MM.1S (cell line): ENCODE measurements at regions not wholly inside any gene's neighbourhood (a gene's known extent, or its start where the extent isn't known, plus 50 kb on each side); places are given as distances from the start of the nearest gene placed in this dataset.

ENCODE experiments used
- DNase-seq: peaks from one replicate; pipeline ENCODE4 v3.0.0-alpha.2; 2015
- H2AFZ ChIP-seq: fragments of 300-600 bp; sonication (generic); 2 replicates; pipeline ENCODE4 v1.6.0; 2016; ENCODE audit warnings: antibody characterized with exemption, low read length
- H3F3A ChIP-seq: fragments of 300-600 bp; sonication (generic); 2 replicates; pipeline ENCODE4 v1.6.1; 2016; ENCODE audit warnings: mild to moderate bottlenecking, antibody characterized with exemption, low read length, moderate library complexity, mixed read lengths; ENCODE audit not compliant: insufficient read depth
- H3K27ac ChIP-seq: fragments of 300-600 bp; sonication (generic); 2 replicates; pipeline ENCODE4 v1.5.1; 2016; ENCODE audit warnings: mild to moderate bottlenecking, low read length
- H3K27me3 ChIP-seq: fragments of 300-600 bp; sonication (generic); replicated peaks from 2 replicates; pipeline ENCODE4 v1.6.0; 2016; ENCODE audit warnings: low read length; ENCODE audit not compliant: insufficient read depth
- H3K36me3 ChIP-seq: fragments of 300-600 bp; sonication (generic); replicated peaks from 2 replicates; pipeline ENCODE4 v1.6.1; 2016; ENCODE audit warnings: mild to moderate bottlenecking, low read length, mixed read lengths; ENCODE audit not compliant: insufficient read depth
- H3K4me1 ChIP-seq: fragments of 300-600 bp; sonication (generic); 2 replicates; pipeline ENCODE4 v1.6.1; 2016; ENCODE audit warnings: low read length, mixed read lengths
- H3K4me2 ChIP-seq: fragments of 300-600 bp; sonication (generic); 2 replicates; pipeline ENCODE4 v1.6.0; 2016; ENCODE audit warnings: low read depth, low read length
- H3K4me3 ChIP-seq: fragments of 300-600 bp; sonication (generic); 2 replicates; pipeline ENCODE4 v1.5.1; 2016; ENCODE audit warnings: low read length, mixed read lengths
- H3K79me2 ChIP-seq: fragments of 300-600 bp; sonication (generic); 2 replicates; pipeline ENCODE4 v1.6.1; 2016; ENCODE audit warnings: mixed run types, low read length, mixed read lengths
- H3K9ac ChIP-seq: fragments of 300-600 bp; sonication (generic); 2 replicates; pipeline ENCODE4 v1.6.1; 2016; ENCODE audit warnings: low read length, mixed read lengths
- H3K9me2 ChIP-seq: fragments of 300-600 bp; sonication (generic); replicated peaks from 2 replicates; pipeline ENCODE4 v1.6.1; 2016; ENCODE audit warnings: mild to moderate bottlenecking, low read length, mixed read lengths; ENCODE audit not compliant: insufficient read depth
- H3K9me3 ChIP-seq: fragments of 300-600 bp; sonication (generic); replicated peaks from 2 replicates; pipeline ENCODE4 v1.6.1; 2016; ENCODE audit warnings: mild to moderate bottlenecking, low read length, mixed read lengths; ENCODE audit not compliant: insufficient read depth
- H4K20me1 ChIP-seq: fragments of 300-600 bp; sonication (generic); 2 replicates; pipeline ENCODE4 v1.6.1; 2016; ENCODE audit warnings: mild to moderate bottlenecking, low read length, moderate library complexity, mixed read lengths; ENCODE audit not compliant: insufficient read depth
- EZH2 ChIP-seq: fragments of 300-600 bp; sonication (generic); optimal IDR thresholded peaks from 2 replicates; pipeline ENCODE3; 2017; ENCODE audit warnings: low read depth, mild to moderate bottlenecking, antibody characterized with exemption, low read length, mixed read lengths
- EZH2phosphoT487 ChIP-seq: fragments of 300-600 bp; sonication (generic); IDR thresholded peaks from 2 replicates; pipeline ENCODE4 v1.6.1; 2018; ENCODE audit warnings: antibody characterized with exemption, low read length
- TF ChIP-seq, protein P1 (sequence below): fragments of 300-600 bp; sonication (generic); IDR thresholded peaks from 2 replicates; pipeline ENCODE4 v1.5.1; 2016; ENCODE audit warnings: antibody characterized with exemption, low read length, mixed read lengths

DNA sequence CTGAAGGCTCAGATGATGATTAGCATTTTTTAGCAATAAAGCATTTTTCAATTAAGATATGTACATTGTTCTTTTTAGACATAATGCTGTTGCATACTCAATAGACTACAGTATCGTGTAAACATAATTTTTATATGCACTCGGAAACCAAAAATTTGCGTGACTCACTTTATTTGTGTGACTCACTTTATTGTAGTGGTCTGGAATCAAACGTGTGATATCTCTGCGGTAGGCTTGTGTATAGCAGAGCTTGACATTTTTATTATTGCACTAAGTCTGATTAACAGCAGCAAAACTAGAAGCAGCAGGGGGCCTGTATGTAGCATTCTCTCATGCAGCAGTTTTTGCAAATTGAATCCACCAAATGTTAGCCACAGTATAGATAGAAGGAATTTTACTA is 119.1 kb upstream of the PRDX4 start:
- no peaks in the 10 kb centered on the region for H4K20me1 ChIP-seq
- no peaks in the 10 kb centered on the region for H3K9me3 ChIP-seq
- TF ChIP-seq EZH2phosphoT487 (no peak), EZH2 (no peak)
- TF ChIP-seq, protein P1, sequence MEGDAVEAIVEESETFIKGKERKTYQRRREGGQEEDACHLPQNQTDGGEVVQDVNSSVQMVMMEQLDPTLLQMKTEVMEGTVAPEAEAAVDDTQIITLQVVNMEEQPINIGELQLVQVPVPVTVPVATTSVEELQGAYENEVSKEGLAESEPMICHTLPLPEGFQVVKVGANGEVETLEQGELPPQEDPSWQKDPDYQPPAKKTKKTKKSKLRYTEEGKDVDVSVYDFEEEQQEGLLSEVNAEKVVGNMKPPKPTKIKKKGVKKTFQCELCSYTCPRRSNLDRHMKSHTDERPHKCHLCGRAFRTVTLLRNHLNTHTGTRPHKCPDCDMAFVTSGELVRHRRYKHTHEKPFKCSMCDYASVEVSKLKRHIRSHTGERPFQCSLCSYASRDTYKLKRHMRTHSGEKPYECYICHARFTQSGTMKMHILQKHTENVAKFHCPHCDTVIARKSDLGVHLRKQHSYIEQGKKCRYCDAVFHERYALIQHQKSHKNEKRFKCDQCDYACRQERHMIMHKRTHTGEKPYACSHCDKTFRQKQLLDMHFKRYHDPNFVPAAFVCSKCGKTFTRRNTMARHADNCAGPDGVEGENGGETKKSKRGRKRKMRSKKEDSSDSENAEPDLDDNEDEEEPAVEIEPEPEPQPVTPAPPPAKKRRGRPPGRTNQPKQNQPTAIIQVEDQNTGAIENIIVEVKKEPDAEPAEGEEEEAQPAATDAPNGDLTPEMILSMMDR = no peak
- H3K4me2 ChIP-seq = no peak overlapping the region
- DNase-seq = no peak
- no peaks in the 10 kb centered on the region for H3K36me3 ChIP-seq
- H3K9me2 ChIP-seq = no peaks in the 10 kb centered on the region
- H3K27ac ChIP-seq = no peak overlapping the region
- H2AFZ ChIP-seq = no peak overlapping the region
- H3K9ac ChIP-seq = no peak overlapping the region
- no peaks in the 10 kb centered on the region for H3K27me3 ChIP-seq
- H3K4me3 ChIP-seq = no peak overlapping the region
- no peaks in the 10 kb centered on the region for H3K4me1 ChIP-seq
- H3F3A ChIP-seq = no peaks in the 10 kb centered on the region
- no peaks in the 10 kb centered on the region for H3K79me2 ChIP-seq

DNA sequence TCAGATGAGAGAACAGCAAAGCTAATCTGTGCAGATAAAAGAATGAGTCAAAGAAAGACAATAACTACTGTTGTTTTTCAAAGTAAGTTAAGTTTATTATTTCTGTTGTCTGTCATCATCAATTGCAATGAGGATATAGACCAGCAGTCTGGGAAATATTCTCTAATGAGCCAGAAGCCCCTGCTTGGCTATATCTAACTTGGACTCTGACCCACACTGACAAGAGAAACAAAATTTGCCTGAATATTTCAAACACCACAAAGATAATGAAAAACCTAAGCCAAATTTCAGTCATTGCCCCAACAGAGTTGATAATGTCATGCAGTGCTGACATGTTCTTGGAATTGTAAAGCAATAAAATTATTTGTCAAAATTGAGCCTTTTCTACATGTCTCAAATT is 115.0 kb upstream of the PRDX4 start:
- H3K9me2 ChIP-seq = no peaks in the 10 kb centered on the region
- no peaks in the 10 kb centered on the region for H3K36me3 ChIP-seq
- DNase-seq = no peak
- H3K9ac ChIP-seq = no peak overlapping the region
- no peak overlapping the region for H3K27ac ChIP-seq
- H3K27me3 ChIP-seq = no peaks in the 10 kb centered on the region
- TF ChIP-seq, protein P1 = no peak
- TF ChIP-seq EZH2phosphoT487 (no peak), EZH2 (no peak)
- H4K20me1 ChIP-seq = no peaks in the 10 kb centered on the region
- H3K79me2 ChIP-seq = no peaks in the 10 kb centered on the region
- H3K9me3 ChIP-seq = no peaks in the 10 kb centered on the region
- no peaks in the 10 kb centered on the region for H3K4me1 ChIP-seq
- no peak overlapping the region for H3K4me3 ChIP-seq
- H3K4me2 ChIP-seq = no peak overlapping the region
- no peak overlapping the region for H2AFZ ChIP-seq
- no peaks in the 10 kb centered on the region for H3F3A ChIP-seq

DNA sequence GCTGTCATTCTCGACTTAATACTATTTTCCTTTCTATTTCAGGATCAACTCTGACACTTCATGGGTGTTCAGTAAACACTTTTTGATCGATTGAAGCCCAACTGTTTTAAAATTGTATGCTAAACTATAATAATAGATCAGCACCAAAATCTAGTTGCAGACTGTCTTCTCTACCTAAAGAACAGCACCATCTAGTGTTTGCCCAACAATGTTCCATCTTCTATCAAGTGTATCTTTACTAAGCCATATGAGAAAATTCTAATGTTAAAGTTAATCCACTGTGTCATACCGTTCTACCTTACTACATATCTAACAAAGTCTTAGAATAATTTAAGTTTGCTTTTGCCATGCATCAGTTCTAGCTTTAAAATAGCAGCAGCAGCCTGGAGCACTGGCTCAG is 113.0 kb upstream of the PRDX4 start:
- no peaks in the 10 kb centered on the region for H3K79me2 ChIP-seq
- H3K9me3 ChIP-seq = no peaks in the 10 kb centered on the region
- H4K20me1 ChIP-seq = no peaks in the 10 kb centered on the region
- H3K9me2 ChIP-seq = no peaks in the 10 kb centered on the region
- DNase-seq = peak; percentile 29
- no peak overlapping the region for H2AFZ ChIP-seq
- no peak overlapping the region for H3K4me2 ChIP-seq
- H3K27ac ChIP-seq = no peak overlapping the region
- TF ChIP-seq EZH2 = no peak
- TF ChIP-seq, protein P1 = peak; percentile 53
- H3K36me3 ChIP-seq = no peaks in the 10 kb centered on the region
- no peaks in the 10 kb centered on the region for H3F3A ChIP-seq
- no peaks in the 10 kb centered on the region for H3K4me1 ChIP-seq
- no peak overlapping the region for H3K4me3 ChIP-seq
- no peaks in the 10 kb centered on the region for H3K27me3 ChIP-seq
- no peak overlapping the region for H3K9ac ChIP-seq
